ENCODE measurements at regions not wholly inside any gene's neighbourhood (a gene's known extent, or its start where the extent isn't known, plus 50 kb on each side); places are given as distances from the start of the nearest gene placed in this dataset.
"Not testable (repeated sequence)": the region's sequence is repeated elsewhere in the genome, so short reads cannot be mapped to it uniquely, and the experiment has no call there.

- peak; percentile 79 for DNase-seq
These were observed 153.9 kb upstream of the PLGLB2 start for GRCh38 chr2:87593784-87594610.

- not testable (repeated sequence) for DNase-seq
These were observed 153.3 kb upstream of the PLGLB2 start for GRCh38 chr2:87594611-87594992.

DNA sequence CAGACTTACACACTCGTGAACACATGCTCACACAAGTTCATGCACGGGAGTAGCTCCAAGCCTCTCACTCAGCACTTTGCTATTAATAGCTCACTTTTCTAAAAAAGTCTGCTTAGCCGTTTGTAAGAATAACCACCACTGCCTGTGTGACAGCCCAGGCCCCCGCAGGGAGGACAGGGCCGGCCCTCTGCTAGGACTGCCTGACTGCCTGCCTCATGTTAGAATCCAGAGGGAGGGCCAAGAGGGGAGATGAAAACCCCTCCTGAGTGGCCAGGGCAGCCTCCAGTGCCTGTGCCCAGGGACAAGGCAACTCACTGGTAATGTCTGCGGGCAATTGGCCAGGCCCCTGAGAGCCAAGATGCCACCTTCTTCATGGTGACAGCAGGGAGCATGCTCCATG is 152.9 kb upstream of the PLGLB2 start:
- peak; percentile 5 for DNase-seq

DNA sequence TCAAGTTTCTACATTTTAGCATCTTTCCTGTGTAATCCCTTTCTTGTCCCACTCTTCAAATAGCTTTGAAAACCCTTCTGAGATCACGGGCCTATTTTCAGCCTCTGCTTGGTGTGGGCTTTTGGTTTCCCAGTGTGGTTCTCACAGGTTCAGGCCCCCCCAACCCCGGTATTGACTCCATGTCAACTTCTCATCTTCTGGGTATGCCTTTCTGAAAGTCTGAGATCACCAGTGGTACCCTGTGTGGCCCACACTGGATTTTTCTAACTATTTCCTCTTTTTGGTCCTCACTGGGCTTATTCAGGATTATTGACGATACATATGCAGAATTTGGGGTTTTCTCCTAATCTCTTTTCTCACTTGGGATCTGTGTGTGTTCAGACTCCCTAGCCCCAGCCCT is 146.9 kb upstream of the PLGLB2 start:
- DNase-seq = not testable (repeated sequence)

GRCh38 chr2:87602118-87602517 is 145.8 kb upstream of the PLGLB2 start:
- not testable (repeated sequence) for DNase-seq

- not testable (repeated sequence) for DNase-seq
These were observed 145.2 kb upstream of the PLGLB2 start for GRCh38 chr2:87602728-87603127.

DNA sequence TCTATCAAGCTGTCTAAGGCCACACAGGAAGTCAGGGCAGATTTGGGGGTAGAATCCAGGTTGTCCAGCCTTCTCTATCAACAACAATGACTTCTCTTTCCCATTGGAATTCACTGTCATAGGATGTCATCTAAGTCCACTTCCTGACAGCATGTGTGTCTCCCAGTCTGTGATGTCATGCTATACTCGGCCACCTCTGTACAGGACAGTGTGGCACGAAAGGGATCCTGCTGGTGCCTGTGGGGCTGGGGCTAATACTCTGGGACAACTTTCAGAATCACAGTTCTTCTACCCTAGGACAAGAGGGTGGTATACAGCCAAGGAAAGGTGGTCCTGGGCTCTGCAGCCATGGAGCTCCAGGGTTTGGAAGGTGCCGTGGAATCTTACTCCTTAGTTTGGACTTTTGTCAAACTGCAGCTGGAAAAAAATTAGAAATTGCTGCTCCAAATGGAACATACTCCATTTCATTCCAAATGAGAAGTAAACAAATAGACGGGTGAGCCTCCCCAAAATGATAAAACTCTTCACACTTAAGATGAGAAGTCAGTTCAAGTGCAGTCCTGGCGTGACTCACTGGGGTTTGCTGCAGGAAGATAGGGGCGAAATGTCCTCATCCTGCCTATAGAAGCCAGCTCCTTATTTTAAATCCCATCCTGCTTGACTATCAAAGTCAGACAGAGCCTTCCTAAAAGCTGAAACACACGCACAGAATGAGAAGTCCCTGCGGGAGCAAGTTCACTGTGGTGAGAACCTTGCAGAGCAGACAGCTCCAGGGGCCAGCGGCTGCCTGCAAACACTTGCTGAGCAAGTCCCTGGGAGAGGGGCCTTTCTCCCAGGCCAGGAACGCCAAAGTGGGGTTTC is 144.2 kb upstream of the PLGLB2 start:
- peak; percentile 62 for DNase-seq

DNA sequence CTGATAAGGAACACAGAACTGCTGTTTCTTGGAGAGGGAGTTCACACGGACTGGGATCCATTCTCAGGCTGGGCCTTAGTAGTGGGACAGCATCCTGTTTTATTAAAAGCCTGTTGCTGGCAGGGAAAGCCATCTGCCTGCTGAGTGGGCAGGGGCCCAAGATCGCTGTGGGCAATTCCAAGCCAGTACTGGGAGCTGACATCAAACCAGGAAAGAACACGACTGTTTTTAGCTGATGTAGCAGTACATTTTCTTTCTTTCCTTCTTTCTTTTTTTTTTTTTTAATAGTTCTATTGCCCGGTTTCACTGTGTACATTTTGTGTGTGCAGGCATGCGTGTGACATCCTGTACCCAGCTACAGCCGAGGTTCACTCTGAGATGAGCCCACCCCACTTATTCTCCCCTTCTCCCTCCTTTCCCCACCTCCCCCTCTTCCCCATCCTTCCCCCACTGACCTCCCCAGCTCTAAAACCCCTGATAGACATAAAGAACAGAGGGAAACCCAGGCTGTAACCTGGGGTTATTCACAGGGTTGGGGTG is 143.5 kb upstream of the PLGLB2 start:
- peak; percentile 6 for DNase-seq

GRCh38 chr2:87604980-87605379 is 142.9 kb upstream of the PLGLB2 start:
- DNase-seq = peak; percentile 0

GRCh38 chr2:87608377-87609166 is 139.3 kb upstream of the PLGLB2 start:
- DNase-seq = not testable (repeated sequence)

GRCh38 chr2:87610974-87611373 is 136.9 kb upstream of the PLGLB2 start:
- not testable (repeated sequence) for DNase-seq

DNA sequence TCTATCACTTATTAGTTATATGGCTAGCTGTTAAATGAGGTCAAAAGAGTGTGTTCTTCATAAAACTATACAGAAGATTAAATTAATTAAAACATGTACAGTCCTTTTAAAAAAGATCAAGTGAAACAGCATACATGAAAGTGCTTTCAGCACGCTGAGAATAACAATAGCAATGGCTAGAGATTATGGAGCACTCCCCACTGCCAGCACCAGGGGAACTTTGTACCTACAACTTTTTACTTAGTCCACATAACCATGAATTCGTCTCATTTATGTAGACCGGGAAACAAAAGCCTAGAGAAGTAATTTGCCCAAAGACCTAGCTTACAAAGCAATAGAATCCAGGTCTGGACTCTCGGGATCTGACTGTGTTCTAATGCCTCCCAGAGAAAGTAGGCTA is 136.5 kb upstream of the PLGLB2 start:
- DNase-seq = not testable (repeated sequence)

- not testable (repeated sequence) for DNase-seq
These were observed 135.9 kb upstream of the PLGLB2 start for GRCh38 chr2:87611956-87612355.

DNA sequence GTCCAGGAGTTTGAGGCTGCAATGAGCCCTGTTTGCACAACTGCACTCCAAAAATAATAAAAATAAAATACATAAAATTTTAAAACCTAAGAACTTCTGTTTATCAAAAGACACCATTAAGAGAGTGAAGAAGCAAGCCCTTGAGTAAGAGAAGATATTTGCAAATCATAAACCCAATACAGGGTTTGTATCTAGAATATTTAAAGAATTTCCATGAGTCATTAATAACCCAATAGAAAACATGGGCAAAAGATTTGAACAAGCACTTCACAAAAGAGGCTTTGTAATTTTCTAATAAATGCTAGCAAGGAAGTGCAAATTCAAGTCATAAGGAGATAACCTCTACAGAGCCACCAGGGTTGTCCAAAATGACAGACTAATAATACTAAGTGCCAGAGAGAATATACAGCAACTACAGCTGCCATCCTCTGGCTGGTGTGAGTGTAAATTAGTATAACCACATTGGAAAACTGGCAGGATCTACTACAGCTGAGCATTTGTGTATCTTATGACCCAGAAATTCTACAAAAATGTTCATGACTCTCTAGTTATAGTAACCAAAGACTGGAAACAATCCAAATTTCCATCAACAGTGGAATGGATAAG is 133.0 kb upstream of the PLGLB2 start:
- DNase-seq = not testable (repeated sequence)

GRCh38 chr2:87619121-87619520 is 128.8 kb upstream of the PLGLB2 start:
- not testable (repeated sequence) for DNase-seq

GRCh38 chr2:87621139-87621538 is 126.7 kb upstream of the PLGLB2 start:
- DNase-seq = not testable (repeated sequence)

GRCh38 chr2:87622720-87623119 is 125.2 kb upstream of the PLGLB2 start:
- DNase-seq = not testable (repeated sequence)

GRCh38 chr2:87629491-87630458 is 118.1 kb upstream of the PLGLB2 start:
- DNase-seq = peak; percentile 44

DNA sequence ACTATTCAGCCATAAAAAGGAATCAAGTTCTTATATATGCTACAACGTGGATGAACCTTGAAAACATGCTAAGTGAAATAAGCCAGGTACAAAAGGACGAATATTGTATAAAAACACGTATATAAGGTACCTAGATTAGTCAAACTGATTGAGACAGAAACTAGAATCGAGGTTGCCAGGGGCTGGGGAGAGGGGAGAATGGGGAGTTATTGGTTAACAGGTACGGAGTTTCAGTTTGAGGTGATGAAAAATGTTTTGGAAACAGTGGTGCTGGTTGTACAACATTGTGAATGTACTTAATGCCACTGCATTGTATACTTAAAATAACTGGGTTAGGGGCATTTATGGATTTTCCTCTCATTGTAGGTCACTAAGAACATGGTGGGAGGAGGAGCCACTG is 117.0 kb upstream of the PLGLB2 start:
- not testable (repeated sequence) for DNase-seq

- not testable (repeated sequence) for DNase-seq
These were observed 116.5 kb upstream of the PLGLB2 start for GRCh38 chr2:87631402-87631801.

Measured in hematopoietic multipotent progenitor cell treated with erythropoietin and hydrocortisone succinate and interleukin-3 and kit ligand, for 6 days (in vitro differentiated cells).